ENCODE measurements at regions not wholly inside any gene's neighbourhood (a gene's known extent, or its start where the extent isn't known, plus 50 kb on each side); places are given as distances from the start of the nearest gene placed in this dataset.
"Not testable (repeated sequence)": the region's sequence is repeated elsewhere in the genome, so short reads cannot be mapped to it uniquely, and the experiment has no call there.

GRCh38 chr7:69198250-69198649 is 400.0 kb upstream of the AUTS2 start:
- no peak for DNase-seq (ENCODE audit: low read depth)

- DNase-seq (ENCODE audit: low read depth), result no peak
Observed at GRCh38 chr7:69199041-69199440, 399.2 kb upstream of the AUTS2 start.

DNA sequence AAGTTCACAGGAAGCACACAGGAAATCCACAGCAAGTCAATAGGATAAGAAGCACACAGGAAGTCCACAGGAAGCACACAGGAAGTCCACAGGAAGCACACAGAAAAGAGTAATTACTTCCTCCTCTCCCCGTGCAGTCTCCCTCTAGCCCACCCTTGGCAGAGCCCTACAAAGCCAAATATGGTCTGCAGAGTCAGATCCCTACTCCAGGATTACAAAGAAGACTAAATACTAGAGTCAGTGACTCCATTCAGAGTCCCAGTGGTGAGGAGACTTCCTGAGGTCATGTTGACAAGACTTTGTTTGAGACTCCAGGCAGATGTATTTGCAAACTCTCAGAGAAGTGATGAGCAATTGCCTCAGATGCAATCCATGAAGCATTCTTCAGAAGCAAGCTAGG is 398.6 kb upstream of the AUTS2 start:
- no peak for DNase-seq (ENCODE audit: low read depth)

GRCh38 chr7:69203871-69204270 is 394.4 kb upstream of the AUTS2 start:
- DNase-seq (ENCODE audit: low read depth), result no peak

DNA sequence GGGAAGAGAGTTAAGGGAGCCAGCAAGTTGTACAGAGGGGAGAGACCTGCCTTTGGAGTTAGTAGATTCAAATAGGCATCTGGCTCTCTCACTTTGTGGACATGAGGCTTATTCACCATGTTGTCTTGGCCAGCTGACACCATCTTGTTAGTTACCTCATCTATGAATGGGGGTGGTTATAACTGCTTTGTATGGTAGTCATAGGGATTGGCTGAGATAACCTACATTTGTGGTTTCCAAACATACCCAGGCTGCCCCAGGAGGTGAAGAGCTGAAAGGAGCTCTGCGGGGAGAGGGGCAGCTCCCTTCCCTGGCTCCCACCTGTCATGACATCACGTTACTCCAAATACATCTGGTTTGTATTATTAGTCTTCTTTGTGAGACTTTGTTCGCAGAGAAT is 393.3 kb upstream of the AUTS2 start:
- DNase-seq (ENCODE audit: low read depth), result no peak

DNA sequence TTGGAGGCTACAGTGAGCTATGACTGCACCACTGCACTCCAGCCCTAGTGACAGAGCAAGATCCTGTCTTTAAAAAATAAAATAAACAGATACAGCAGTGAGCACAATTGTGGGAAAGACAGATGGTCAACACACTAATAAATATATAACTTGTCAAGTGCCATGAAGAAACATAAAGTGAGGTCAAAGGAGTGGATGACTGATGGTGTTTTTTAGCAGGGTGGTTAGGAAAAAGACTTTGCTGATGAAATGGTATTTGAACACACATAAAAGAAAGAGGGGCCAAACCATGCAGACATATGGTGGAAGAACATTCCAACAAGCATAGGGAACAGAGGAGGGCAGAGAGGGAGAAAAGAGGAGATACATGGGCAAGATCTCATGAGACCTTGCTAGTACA is 392.7 kb upstream of the AUTS2 start:
- no peak for DNase-seq (ENCODE audit: low read depth)

GRCh38 chr7:69208276-69208675 is 390.0 kb upstream of the AUTS2 start:
- no peak for DNase-seq (ENCODE audit: low read depth)

GRCh38 chr7:69208848-69209247 is 389.4 kb upstream of the AUTS2 start:
- DNase-seq (ENCODE audit: low read depth), result no peak

- no peak for DNase-seq (ENCODE audit: low read depth)
Observed at GRCh38 chr7:69211336-69211735, 386.9 kb upstream of the AUTS2 start.

DNA sequence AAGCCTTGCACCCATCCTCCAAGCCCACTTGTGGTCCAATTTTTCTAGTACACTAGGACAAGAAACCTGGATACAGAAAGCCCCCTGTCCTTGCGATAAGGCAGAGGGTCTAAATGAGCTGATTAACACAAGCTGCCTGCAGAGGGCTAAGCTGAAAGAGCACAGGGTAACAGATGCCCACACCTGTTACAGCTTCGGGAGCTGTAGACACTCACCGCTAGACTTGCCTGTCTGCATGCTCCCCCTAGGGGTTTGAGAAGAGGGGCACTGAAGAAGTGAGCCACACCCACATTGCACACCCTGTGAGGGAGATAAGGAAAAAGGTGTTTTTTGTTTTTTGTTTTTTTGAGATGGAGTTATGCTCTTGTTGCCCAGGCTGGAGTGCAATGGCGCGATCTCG is 386.5 kb upstream of the AUTS2 start:
- DNase-seq (ENCODE audit: low read depth), result no peak

GRCh38 chr7:69213878-69214277 is 384.4 kb upstream of the AUTS2 start:
- DNase-seq (ENCODE audit: low read depth), result no peak

DNA sequence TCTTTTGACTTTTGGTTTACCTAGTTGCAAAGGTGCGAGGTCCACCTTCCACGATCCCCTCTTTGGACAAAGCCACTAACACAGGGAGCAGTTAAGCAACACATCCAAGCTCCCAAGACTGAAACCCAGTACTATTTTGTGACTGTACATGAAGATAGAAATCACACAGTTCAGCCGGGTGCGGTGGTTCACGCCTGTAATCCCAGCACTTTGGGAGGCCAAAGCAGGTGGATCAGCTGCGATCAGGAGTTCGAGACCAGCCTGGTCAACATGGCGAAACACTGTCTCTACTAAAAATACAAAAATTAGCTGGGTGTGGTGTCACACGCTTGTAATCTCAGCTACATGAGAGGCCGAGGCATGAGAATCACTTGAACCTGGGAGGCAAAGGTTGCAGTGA is 382.8 kb upstream of the AUTS2 start:
- DNase-seq (ENCODE audit: low read depth), result not testable (repeated sequence)

DNA sequence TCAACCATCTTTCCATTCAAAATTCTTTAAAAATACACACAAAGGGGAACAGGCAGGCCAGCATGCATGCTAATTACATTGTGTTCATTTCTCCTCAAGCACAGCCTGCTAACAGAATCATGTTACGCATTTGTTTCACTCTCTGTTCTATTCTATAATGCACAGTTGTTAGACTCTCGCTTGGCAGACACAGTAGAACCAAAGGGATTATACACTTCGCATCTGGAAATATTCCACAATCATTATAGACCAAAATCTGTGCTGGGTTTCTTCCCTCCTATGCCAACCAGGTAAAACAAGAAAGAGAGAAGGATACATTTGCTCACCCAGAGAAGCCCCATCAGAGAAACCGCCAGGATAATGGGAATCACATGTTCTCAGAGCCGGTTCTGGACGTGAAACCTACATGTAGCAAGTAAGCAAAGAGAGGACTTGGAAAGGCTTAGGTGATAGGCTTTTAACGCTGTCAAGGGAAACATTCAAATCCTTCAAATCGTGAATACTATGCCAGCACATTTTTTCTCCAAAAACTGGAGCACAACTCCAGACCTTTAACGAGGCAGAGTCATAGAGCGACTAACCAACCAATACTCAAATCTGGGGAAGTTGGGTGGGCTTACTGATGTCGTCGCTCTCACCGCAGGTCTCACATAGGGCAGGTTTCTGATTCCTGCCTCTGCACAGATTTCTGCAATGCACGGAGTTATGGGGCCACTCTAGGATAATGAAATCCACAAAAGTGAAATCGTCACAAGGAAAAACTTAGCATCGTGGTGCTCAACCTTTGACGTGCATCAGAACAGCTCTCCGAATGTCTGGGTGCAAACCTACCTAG is 380.5 kb upstream of the AUTS2 start:
- no peak for DNase-seq (ENCODE audit: low read depth)

GRCh38 chr7:69218576-69218975 is 379.7 kb upstream of the AUTS2 start:
- no peak for DNase-seq (ENCODE audit: low read depth)

- no peak for DNase-seq (ENCODE audit: low read depth)
Observed at GRCh38 chr7:69219381-69219780, 378.9 kb upstream of the AUTS2 start.

DNA sequence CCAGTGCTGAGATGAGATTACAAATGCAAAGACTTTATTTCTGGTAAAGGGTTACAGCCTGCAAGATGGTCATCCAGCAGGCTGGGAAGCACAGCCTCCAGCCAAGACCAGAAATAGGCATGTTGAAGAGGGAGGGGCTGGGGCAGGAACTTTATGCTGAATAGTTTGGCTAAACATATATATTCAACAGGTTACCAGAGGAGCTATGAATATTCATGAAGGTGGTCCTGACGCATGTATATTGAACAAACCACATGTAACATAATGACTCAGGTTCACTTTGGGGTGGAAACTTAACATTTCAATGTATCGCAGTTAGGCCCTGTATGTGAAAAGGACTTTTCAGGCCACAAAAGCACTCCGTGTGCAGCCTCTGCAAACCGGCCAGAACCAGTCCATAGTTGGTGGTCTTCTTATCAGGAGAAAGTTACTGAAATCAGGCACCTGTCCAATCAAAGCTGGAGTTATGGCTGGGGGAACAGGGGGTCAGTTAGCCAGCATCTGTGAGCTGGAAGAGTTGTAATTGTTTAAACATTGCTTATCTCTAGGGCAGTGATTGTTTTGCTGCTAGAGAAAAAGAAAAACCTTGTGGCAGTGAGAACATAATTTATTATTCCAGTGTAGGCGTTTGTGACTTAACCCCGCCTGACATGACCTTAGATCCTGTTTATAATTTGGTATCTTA is 372.9 kb upstream of the AUTS2 start:
- DNase-seq (ENCODE audit: low read depth), result no peak

GRCh38 chr7:69228212-69228811 is 370.0 kb upstream of the AUTS2 start:
- DNase-seq (ENCODE audit: low read depth), result no peak

GRCh38 chr7:69232445-69233376 is 365.6 kb upstream of the AUTS2 start:
- DNase-seq (ENCODE audit: low read depth), result no peak

DNA sequence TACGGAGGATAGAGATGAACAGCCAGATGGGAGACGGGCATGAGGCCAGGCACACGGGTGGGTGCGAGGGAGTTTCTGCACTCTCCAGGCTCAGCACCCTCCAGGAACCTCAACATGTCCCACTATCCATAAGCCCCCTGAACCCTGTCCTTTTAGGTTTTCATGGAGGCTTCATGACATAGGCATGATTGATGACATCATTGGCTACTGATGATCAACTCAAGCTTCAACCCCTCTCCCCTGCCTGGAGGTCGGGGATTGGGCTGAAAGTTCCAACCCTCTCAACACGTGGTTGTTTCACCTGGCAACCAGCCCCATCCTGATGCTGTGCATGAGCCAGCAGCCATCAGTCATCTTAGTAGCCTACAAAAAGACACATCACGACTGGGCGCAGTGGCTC is 360.7 kb upstream of the AUTS2 start:
- DNase-seq (ENCODE audit: low read depth), result no peak

DNA sequence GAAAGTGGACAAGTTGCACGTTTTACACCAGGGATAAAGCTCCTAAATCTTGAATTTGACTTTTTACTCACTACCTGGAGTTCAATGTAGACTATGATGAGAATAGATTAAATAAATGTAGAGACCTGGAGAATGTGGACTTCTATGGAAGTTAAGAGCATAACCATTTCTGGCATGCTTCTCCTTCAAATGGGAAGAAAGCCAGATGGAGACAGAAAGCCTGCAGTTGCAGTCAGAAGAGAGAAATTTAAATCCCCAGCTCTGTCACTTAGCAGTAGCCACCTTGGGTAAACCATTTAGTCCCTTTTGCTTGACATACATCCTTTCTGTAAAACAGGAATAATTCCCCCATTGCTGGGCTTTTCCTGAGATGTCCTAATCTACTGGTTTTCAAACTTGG is 355.3 kb upstream of the AUTS2 start:
- no peak for DNase-seq (ENCODE audit: low read depth)

- DNase-seq (ENCODE audit: low read depth), result no peak
Observed at GRCh38 chr7:69244701-69245100, 353.6 kb upstream of the AUTS2 start.

GRCh38 chr7:69245646-69246045 is 352.6 kb upstream of the AUTS2 start:
- no peak for DNase-seq (ENCODE audit: low read depth)

Measured in ELR (cell line).